ENCODE measurements at regions not wholly inside any gene's neighbourhood (a gene's known extent, or its start where the extent isn't known, plus 50 kb on each side); places are given as distances from the start of the nearest gene placed in this dataset.

- H3K4me3 ChIP-seq (ENCODE audit: insufficient read depth, low read depth, low read length), result no peak overlapping the region
- H3K27me3 ChIP-seq (ENCODE audit: insufficient read depth, low read length), result no peaks in the 10 kb centered on the region
- H3K36me3 ChIP-seq (ENCODE audit: insufficient read depth, low read length), result no peaks in the 10 kb centered on the region
- Mint-ChIP-seq H3K4me3 (ENCODE audit: unreplicated experiment) (no peak overlapping the region), H3K27me3 (ENCODE audit: low read depth, unreplicated experiment) (peaks cover under 1% of the 10 kb centered on the region), H3K36me3 (ENCODE audit: low read depth, unreplicated experiment) (no peaks in the 10 kb centered on the region), H3K27ac (ENCODE audit: unreplicated experiment) (no peak overlapping the region), H3K4me1 (ENCODE audit: low read depth, unreplicated experiment) (peaks cover 9% of the 10 kb centered on the region), H3K9me3 (ENCODE audit: unreplicated experiment) (no peaks in the 10 kb centered on the region)
- H3K4me1 ChIP-seq (ENCODE audit: insufficient read depth, low read length), result no peaks in the 10 kb centered on the region
- H4K20me1 ChIP-seq (ENCODE audit: insufficient read depth, low read length), result no peaks in the 10 kb centered on the region
- FAIRE-seq, result no peak
- H3K9me3 ChIP-seq (ENCODE audit: insufficient read depth, low read depth, low read length), result no peaks in the 10 kb centered on the region
- H2AFZ ChIP-seq (ENCODE audit: low read depth, low read length), result no peak overlapping the region
- TF ChIP-seq CTCF (IDR thresholded peaks at IDR 0.05; ENCODE audit: insufficient read depth, low read depth, low read length) (no peak), EZH2 (IDR thresholded peaks at IDR 0.05; ENCODE audit: insufficient read depth, low read length) (no peak)
- no peak overlapping the region for H3K4me2 ChIP-seq (ENCODE audit: low read length)
- H3K79me2 ChIP-seq (ENCODE audit: insufficient read depth, low read length), result no peaks in the 10 kb centered on the region
- DNase-seq (ENCODE audit: low read depth), result no peak
- no peak overlapping the region for H3K9ac ChIP-seq (ENCODE audit: low read length)
- H3K27ac ChIP-seq (ENCODE audit: low read depth, low read length), result no peak overlapping the region
Measured at GRCh38 chr16:79532273-79532672, 68.3 kb downstream of the MAF start.

GRCh38 chr16:79528338-79528737, 72.2 kb downstream of the MAF start:
- H2AFZ ChIP-seq (ENCODE audit: low read depth, low read length), result no peak overlapping the region
- no peaks in the 10 kb centered on the region for H4K20me1 ChIP-seq (ENCODE audit: insufficient read depth, low read length)
- no peak for TF ChIP-seq EZH2 (IDR thresholded peaks at IDR 0.05; ENCODE audit: insufficient read depth, low read length)
- TF ChIP-seq CTCF (IDR thresholded peaks at IDR 0.05; ENCODE audit: insufficient read depth, low read depth, low read length), result no peak
- FAIRE-seq (no peak), DNase-seq (ENCODE audit: low read depth) (no peak)
- no peak overlapping the region for H3K27ac Mint-ChIP-seq (ENCODE audit: unreplicated experiment)
- H3K4me3 Mint-ChIP-seq (ENCODE audit: unreplicated experiment), result no peak overlapping the region
- H3K4me2 ChIP-seq (ENCODE audit: low read length), result no peak overlapping the region
- H3K4me1 ChIP-seq (ENCODE audit: insufficient read depth, low read length), result no peaks in the 10 kb centered on the region
- H3K27ac ChIP-seq (ENCODE audit: low read depth, low read length), result no peak overlapping the region
- H3K4me3 ChIP-seq (ENCODE audit: insufficient read depth, low read depth, low read length), result no peak overlapping the region
- no peak overlapping the region for H3K9ac ChIP-seq (ENCODE audit: low read length)
- H3K9me3 Mint-ChIP-seq (ENCODE audit: unreplicated experiment), result no peaks in the 10 kb centered on the region
- H3K79me2 ChIP-seq (ENCODE audit: insufficient read depth, low read length), result no peaks in the 10 kb centered on the region
- no peaks in the 10 kb centered on the region for H3K27me3 ChIP-seq (ENCODE audit: insufficient read depth, low read length)
- H3K36me3 Mint-ChIP-seq (ENCODE audit: low read depth, unreplicated experiment), result no peaks in the 10 kb centered on the region
- peaks cover 9% of the 10 kb centered on the region for H3K4me1 Mint-ChIP-seq (ENCODE audit: low read depth, unreplicated experiment)
- H3K27me3 Mint-ChIP-seq (ENCODE audit: low read depth, unreplicated experiment), result peaks cover 5% of the 10 kb centered on the region
- H3K9me3 ChIP-seq (ENCODE audit: insufficient read depth, low read depth, low read length), result no peaks in the 10 kb centered on the region
- no peaks in the 10 kb centered on the region for H3K36me3 ChIP-seq (ENCODE audit: insufficient read depth, low read length)

GRCh38 chr16:79523971-79524370, 76.6 kb downstream of the MAF start:
- FAIRE-seq, result no peak
- no peak overlapping the region for H3K27ac ChIP-seq (ENCODE audit: low read depth, low read length)
- no peaks in the 10 kb centered on the region for H3K4me1 Mint-ChIP-seq (ENCODE audit: low read depth, unreplicated experiment)

More at GRCh38 chr16:79523971-79524370, 76.6 kb downstream of the MAF start:
- no peak overlapping the region for H3K9ac ChIP-seq (ENCODE audit: low read length)
- Mint-ChIP-seq H3K27me3 (ENCODE audit: low read depth, unreplicated experiment) (peaks cover 13% of the 10 kb centered on the region), H3K4me3 (ENCODE audit: unreplicated experiment) (no peak overlapping the region), H3K27ac (ENCODE audit: unreplicated experiment) (no peak overlapping the region), H3K9me3 (ENCODE audit: unreplicated experiment) (peaks cover 3% of the 10 kb centered on the region), H3K36me3 (ENCODE audit: low read depth, unreplicated experiment) (peaks cover 2% of the 10 kb centered on the region)
- H3K4me3 ChIP-seq (ENCODE audit: insufficient read depth, low read depth, low read length), result no peak overlapping the region
- DNase-seq (ENCODE audit: low read depth), result no peak
- no peaks in the 10 kb centered on the region for H3K79me2 ChIP-seq (ENCODE audit: insufficient read depth, low read length)
- H3K27me3 ChIP-seq (ENCODE audit: insufficient read depth, low read length), result no peaks in the 10 kb centered on the region
- H2AFZ ChIP-seq (ENCODE audit: low read depth, low read length), result no peak overlapping the region
- no peaks in the 10 kb centered on the region for H3K4me1 ChIP-seq (ENCODE audit: insufficient read depth, low read length)
- H3K4me2 ChIP-seq (ENCODE audit: low read length), result no peak overlapping the region
- no peaks in the 10 kb centered on the region for H3K36me3 ChIP-seq (ENCODE audit: insufficient read depth, low read length)
- TF ChIP-seq EZH2 (IDR thresholded peaks at IDR 0.05; ENCODE audit: insufficient read depth, low read length) (no peak), CTCF (IDR thresholded peaks at IDR 0.05; ENCODE audit: insufficient read depth, low read depth, low read length) (no peak)
- H4K20me1 ChIP-seq (ENCODE audit: insufficient read depth, low read length), result no peaks in the 10 kb centered on the region
- no peaks in the 10 kb centered on the region for H3K9me3 ChIP-seq (ENCODE audit: insufficient read depth, low read depth, low read length)
